Right renal cortex interstitium (tissue), 3 donors: ENCODE measurements at regions not wholly inside any gene's neighbourhood (a gene's known extent, or its start where the extent isn't known, plus 50 kb on each side); places are given as distances from the start of the nearest gene placed in this dataset.
"Not testable (repeated sequence)": the region's sequence is repeated elsewhere in the genome, so short reads cannot be mapped to it uniquely, and the experiment has no call there.

ENCODE experiments used
- DNase-seq, 3 donors: peaks; one replicate each; pipeline ENCODE4 v3.0.0-alpha.2; 2013; ENCODE audit warnings: low read depth in 3 of 3, low spot score in 2 of 3

- no peak for DNase-seq
These were observed 1981.0 kb upstream of the PRR20A start for GRCh38 chr13:55159765-55160164.

DNA sequence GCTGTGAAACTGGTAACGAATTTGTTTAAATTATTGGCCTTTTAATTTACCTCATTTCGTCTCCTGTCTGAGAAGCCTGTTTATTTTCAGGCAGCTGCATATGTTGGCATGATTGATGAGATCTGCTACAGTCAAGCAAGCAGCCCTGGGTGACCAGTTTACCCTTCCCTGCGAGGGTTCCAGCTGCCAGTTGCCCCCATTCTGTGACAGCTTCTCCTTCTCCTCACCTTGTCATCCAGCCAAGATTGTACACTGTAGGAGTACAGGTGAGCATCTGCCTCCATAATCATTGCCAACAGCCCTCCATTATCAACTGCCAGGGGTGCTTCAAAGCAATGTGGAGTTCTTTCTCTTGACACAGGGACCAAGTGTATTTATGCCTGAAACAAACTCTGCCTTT is 1979.9 kb upstream of the PRR20A start:
- no peak for DNase-seq

- DNase-seq = not testable (repeated sequence)
These were observed 1962.1 kb upstream of the PRR20A start for GRCh38 chr13:55178582-55178981.

DNA sequence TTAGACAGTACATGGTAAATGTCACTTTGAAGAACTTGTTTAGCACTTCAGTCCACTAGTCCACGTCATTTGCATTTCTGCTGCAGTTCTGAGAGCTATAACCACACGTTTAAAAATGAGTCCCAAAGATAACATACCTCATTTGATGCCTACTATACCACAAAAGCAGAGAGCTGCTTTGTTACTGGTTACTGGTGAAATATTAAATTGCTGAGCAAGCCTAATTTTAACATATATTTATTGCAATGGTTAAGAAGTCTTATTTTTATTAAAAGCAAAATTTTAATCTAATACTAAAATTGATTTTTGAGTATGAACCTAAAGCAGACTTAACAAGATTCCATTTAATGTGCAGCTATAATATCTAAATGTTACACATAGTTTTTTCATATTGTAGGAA is 1949.7 kb upstream of the PRR20A start:
- no peak for DNase-seq

GRCh38 chr13:55199134-55199533 is 1941.6 kb upstream of the PRR20A start:
- DNase-seq = no peak

GRCh38 chr13:55214841-55215345 is 1925.8 kb upstream of the PRR20A start:
- DNase-seq = no peak

GRCh38 chr13:55219538-55219937 is 1921.2 kb upstream of the PRR20A start:
- DNase-seq = no peak

DNA sequence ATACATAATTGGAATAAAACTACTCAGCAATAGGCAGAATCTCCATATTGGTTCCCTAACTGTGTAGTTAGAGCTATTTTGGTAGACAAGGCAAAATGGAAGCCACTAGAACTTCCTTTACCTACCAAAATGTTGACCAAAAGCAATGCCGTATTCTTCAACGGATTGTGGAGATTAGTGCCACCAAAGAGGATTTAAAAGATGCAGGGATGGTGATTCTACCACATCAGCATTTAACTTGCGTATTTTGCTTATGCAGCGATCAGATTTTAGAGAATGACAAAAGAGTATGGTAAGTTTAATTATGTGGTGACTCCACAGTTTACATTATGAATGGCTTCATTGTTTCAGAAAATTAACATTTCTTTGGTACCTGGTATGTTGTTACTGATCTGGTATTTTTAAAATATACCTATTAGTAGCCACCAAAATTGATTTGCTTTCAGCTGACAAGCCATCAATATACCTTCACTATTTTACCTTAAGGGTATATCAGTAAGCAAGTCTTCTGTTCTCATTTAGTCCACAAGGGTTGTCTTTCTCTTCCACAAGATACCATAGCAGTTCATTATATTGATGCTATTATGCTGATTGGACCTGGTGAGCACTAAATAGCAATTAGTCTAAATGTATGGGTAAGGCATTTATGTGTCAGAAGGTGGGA is 1910.7 kb upstream of the PRR20A start:
- DNase-seq = no peak

GRCh38 chr13:55230570-55230908 is 1910.2 kb upstream of the PRR20A start:
- DNase-seq = no peak

DNA sequence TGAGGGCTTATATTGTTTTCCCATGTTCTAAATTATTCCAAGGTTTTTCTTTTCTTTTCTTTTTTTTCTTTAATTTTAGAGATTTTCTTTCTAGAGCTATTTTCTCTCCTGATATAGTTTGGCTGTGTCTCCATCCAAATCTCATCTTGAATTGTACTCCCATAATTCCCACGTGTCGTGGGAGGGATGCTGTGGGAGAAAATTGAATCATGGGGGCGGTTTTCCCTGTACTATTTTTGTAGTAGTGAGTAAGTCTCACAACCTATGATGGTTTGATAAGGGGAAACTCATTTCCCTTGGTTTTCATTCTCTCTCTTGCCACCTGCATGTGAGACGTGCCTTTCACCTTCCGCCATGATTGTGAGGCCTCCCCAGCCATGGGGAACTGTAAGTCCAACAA is 1906.4 kb upstream of the PRR20A start:
- DNase-seq = no peak

- DNase-seq = no peak
These were observed 1895.6 kb upstream of the PRR20A start for GRCh38 chr13:55245005-55245644.

GRCh38 chr13:55255236-55255635 is 1885.5 kb upstream of the PRR20A start:
- DNase-seq = no peak

GRCh38 chr13:55263045-55263444 is 1877.7 kb upstream of the PRR20A start:
- DNase-seq = no peak

GRCh38 chr13:55266644-55267043 is 1874.1 kb upstream of the PRR20A start:
- no peak for DNase-seq

DNA sequence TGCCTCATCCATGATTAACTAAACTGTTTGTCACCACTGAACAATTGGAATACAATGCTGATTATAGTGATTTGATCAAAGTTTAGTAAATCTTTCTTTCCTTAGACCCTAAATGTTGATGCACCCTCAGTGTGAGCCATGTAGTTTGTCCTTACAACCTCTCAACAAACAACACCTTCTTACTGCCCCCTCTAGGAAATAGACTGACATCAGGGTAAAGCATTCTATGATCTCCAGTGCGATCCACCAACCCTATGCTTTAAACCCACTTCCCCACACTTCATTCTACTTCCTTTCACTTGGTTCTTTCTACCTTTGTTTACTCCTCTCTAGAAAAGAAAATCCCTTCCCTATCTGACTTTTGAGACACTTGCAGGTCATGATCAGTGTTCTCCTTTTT is 1842.5 kb upstream of the PRR20A start:
- DNase-seq = no peak

DNA sequence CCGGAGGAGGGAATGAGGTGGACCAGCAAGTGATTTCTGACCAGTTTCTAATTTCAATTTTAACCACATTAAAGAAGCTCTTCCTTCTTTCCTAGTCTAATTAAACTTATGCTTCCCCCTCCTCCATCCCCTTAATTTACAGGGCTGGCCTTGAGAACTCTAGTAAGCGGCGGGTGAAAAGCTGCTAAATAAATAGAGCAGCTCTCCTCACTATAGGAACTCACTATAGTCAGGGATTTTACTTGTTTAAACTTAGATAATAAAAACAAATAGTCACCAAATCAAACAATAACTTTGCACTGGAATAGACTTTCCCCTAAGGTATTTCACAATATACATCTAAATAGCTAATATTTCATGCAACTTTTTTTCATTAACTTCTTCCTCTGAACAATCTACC is 1838.2 kb upstream of the PRR20A start:
- DNase-seq = no peak

- no peak for DNase-seq
These were observed 1832.8 kb upstream of the PRR20A start for GRCh38 chr13:55307909-55308308.

- DNase-seq = no peak
These were observed 1798.8 kb upstream of the PRR20A start for GRCh38 chr13:55341891-55342290.

GRCh38 chr13:55345224-55345623 is 1795.5 kb upstream of the PRR20A start:
- DNase-seq = no peak

DNA sequence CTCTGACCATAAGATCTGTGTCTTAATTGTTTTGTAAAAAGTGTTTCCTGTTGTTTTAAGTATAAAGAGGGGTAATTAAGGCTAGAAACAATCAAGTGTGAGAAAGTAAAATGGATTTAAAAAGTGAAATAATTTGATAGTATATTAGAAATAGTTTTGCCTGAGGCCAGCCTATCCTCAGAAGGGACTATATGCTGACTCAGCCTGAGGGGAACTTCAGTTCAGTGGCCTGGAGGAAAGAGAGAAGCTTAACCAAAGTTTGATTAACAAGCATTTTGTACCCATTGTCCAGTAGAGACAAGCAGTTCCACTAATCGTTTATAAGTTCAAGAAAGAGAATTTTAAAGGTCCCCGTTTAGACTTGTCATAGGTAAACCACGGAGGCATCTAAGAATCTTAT is 1793.2 kb upstream of the PRR20A start:
- no peak for DNase-seq

- DNase-seq = no peak
These were observed 1781.7 kb upstream of the PRR20A start for GRCh38 chr13:55359067-55359466.

DNA sequence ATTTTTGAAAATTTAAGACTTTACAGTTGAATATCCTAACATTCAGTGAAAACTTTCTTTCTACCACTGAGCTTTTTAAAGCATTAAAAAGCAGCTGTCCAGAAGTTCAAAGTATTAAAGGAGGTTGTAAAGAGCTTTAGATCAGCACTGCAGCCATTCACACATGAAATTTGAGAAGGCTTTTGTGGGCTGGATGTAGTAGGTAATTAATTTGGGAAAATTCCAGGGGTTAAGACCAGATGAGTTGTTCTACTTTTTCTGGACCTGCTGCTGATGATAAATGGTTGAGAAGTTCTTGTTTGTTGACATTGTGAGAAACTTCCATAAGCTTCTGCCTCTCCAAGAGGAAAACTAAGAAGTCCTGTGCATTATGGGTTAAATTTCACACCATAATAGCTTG is 1779.6 kb upstream of the PRR20A start:
- peak in 1 of 3 donors; percentile 3 for DNase-seq

- no peak for DNase-seq
These were observed 1774.0 kb upstream of the PRR20A start for GRCh38 chr13:55366676-55367075.
